K562 (cell line): ENCODE measurements at regions not wholly inside any gene's neighbourhood (a gene's known extent, or its start where the extent isn't known, plus 50 kb on each side); places are given as distances from the start of the nearest gene placed in this dataset.
A peak's percentile ranks its signal among the peaks of the same experiment; 100 is the strongest.

Experiments used
- ATAC-seq: fragments of 200-7000 bp; cut with Tn5 transposase; 3 replicates; pipeline ENCODE4 v1.9.1; 2020; ENCODE audit warnings: moderate library complexity
- BruUV-seq: library from RNA; stranded (reverse); fragments of 400-500 nt; replicated peaks from 2 replicates; lab custom pipeline; 2021; lab: Mats Ljungman, UMichigan
- CTCF ChIA-PET: fragments of 300-600 bp; formaldehyde crosslinking; extraction: SDS; loops from one replicate; lab custom pipeline; 2021; ENCODE audit warnings: low intra/inter-chr PET ratio; lab: Yijun Ruan, JAX
- POLR2A ChIA-PET: fragments of 300-600, 350-650 bp; sonication (Branson Sonifier 250); formaldehyde crosslinking; extraction: SDS; loops from one replicate; lab custom pipeline; 2021; ENCODE audit warnings: antibody characterized with exemption, inconsistent platforms; lab: Yijun Ruan, JAX
- DNase-seq, 4 experiments: peaks; one replicate each; pipeline versions ENCODE4 v3.0.0 to v3.0.0-alpha.2; 2011 to 2018; ENCODE audit warnings: low spot score in 3 of 4, mixed read lengths in 3 of 4; ENCODE audit errors: extremely low read depth in 1 of 4
- FAIRE-seq: peaks from 2 replicates; lab custom pipeline; 2011; peaks lifted over from hg19 to GRCh38; lab: Jason Lieb, UNC
- H2AFZ ChIP-seq: 2 replicates; pipeline ENCODE4 v1.6.0; 2011; ENCODE audit warnings: low read depth, low read length, control low read depth, inconsistent platforms
- H3K27ac ChIP-seq: fragments of 200-600 bp; 3 replicates; pipeline ENCODE4 v1.8.0; 2011; ENCODE audit warnings: low read depth, mild to moderate bottlenecking, control low read depth, inconsistent platforms, low read length, moderate library complexity, mixed read lengths; ENCODE audit errors: extremely low read depth
- H3K27me3 ChIP-seq, 2 experiments: fragments of 300-600 bp in 1 of 2; 2 replicates in 1 of 2; 3 replicates in 1 of 2; pipeline versions ENCODE4 v1.6.0 to v1.8.0; 2011; ENCODE audit warnings: inconsistent platforms in 2 of 2, low read length in 2 of 2, mild to moderate bottlenecking in 1 of 2, mixed read lengths in 1 of 2, moderate library complexity in 1 of 2; ENCODE audit not compliant: control insufficient read depth in 2 of 2, insufficient read depth in 2 of 2
- H3K36me3 ChIP-seq: fragments of 300-600 bp; 3 replicates; pipeline ENCODE4 v1.8.0; 2011; ENCODE audit warnings: mild to moderate bottlenecking, low read length, inconsistent platforms; ENCODE audit not compliant: control insufficient read depth, insufficient read depth
- H3K4me1 ChIP-seq, 2 experiments: fragments of 200-600 bp in 1 of 2; replicated peaks in 1 of 2; 2 replicates in 1 of 2; 3 replicates in 1 of 2; pipeline versions ENCODE4 v1.5.1 to v1.8.0; 2011; ENCODE audit warnings: inconsistent platforms in 2 of 2, low read length in 2 of 2, mild to moderate bottlenecking in 1 of 2, mixed read lengths in 1 of 2, moderate library complexity in 1 of 2; ENCODE audit not compliant: control insufficient read depth in 2 of 2, insufficient read depth in 2 of 2
- H3K4me2 ChIP-seq: 2 replicates; pipeline ENCODE4 v1.6.1; 2011; ENCODE audit warnings: low read length, control low read depth, inconsistent platforms, mixed read lengths; ENCODE audit not compliant: insufficient read depth
- H3K4me3 ChIP-seq: fragments of 200-600 bp; sonication (generic), shearing (Covaris generic); 2 replicates; pipeline ENCODE4 v1.5.1; 2016; ENCODE audit warnings: control low read depth, inconsistent platforms
- H3K79me2 ChIP-seq: fragments of 200-600 bp; 3 replicates; pipeline ENCODE4 v1.8.0; 2011; ENCODE audit warnings: low read length, inconsistent platforms; ENCODE audit not compliant: control insufficient read depth, insufficient read depth
- H3K9ac ChIP-seq, 2 experiments: 2 replicates each; pipeline versions ENCODE4 v1.6.0 to v1.6.1; 2011; ENCODE audit warnings: low read depth in 2 of 2, low read length in 2 of 2, control low read depth in 1 of 2, inconsistent platforms in 1 of 2, mild to moderate bottlenecking in 1 of 2, mixed read lengths in 1 of 2; ENCODE audit not compliant: insufficient read depth in 1 of 2
- H3K9me1 ChIP-seq: one replicate; pipeline ENCODE4 v1.6.0; 2011; ENCODE audit warnings: inconsistent platforms, mild to moderate bottlenecking, low read length, moderate library complexity; ENCODE audit not compliant: control insufficient read depth, insufficient read depth
- H3K9me3 ChIP-seq: replicated peaks from 2 replicates; pipeline ENCODE4 v1.5.1; 2011; ENCODE audit warnings: low read depth, low read length, inconsistent platforms; ENCODE audit not compliant: control insufficient read depth, insufficient read depth
- H4K20me1 ChIP-seq: replicated peaks from 2 replicates; pipeline ENCODE4 v1.6.1; 2011; ENCODE audit warnings: low read length, inconsistent platforms, mixed read lengths; ENCODE audit not compliant: control insufficient read depth, insufficient read depth
- BCL6 ChIP-seq: fragments of 250-450 bp; sonication (Bioruptor Pico); IDR thresholded peaks from 2 replicates; pipeline ENCODE4 v1.4.0; 2020
- BRF1 ChIP-seq: IDR thresholded peaks from 3 replicates; pipeline ENCODE4 v1.6.1; 2011; ENCODE audit warnings: borderline replicate concordance, mild to moderate bottlenecking; ENCODE audit not compliant: insufficient read length; ENCODE audit errors: extremely low read depth
- CBFA2T2 ChIP-seq: fragments of 450-650 bp; conservative IDR thresholded peaks from 2 replicates; pipeline ENCODE4 v1.6.1; 2017; ENCODE audit warnings: mild to moderate bottlenecking
- DIDO1 ChIP-seq: fragments of 450-650 bp; IDR thresholded peaks from 2 replicates; pipeline ENCODE4 v1.6.1; 2016; ENCODE audit warnings: low read depth, missing biosample characterization, missing genetic modification characterization
- EGR1 ChIP-seq: fragments of 450-650 bp; conservative IDR thresholded peaks from 2 replicates; pipeline ENCODE4 v1.6.1; 2017; ENCODE audit warnings: mild to moderate bottlenecking
- ETS2 ChIP-seq: IDR thresholded peaks from 2 replicates; pipeline ENCODE4 v1.6.1; 2016; ENCODE audit warnings: borderline replicate concordance, missing genetic modification characterization, mild to moderate bottlenecking, moderate library complexity, missing compliant biosample characterization; ENCODE audit not compliant: poor library complexity, severe bottlenecking
- FOXA1 ChIP-seq: fragments of 450-650 bp; IDR thresholded peaks from 2 replicates; pipeline ENCODE4 v1.6.1; 2016; ENCODE audit warnings: mild to moderate bottlenecking, borderline replicate concordance
- HEY1 ChIP-seq: fragments of 250-450 bp; sonication (Bioruptor Pico); IDR thresholded peaks from 2 replicates; pipeline ENCODE4 v1.5.0; 2020; ENCODE audit warnings: mild to moderate bottlenecking, moderate library complexity, borderline replicate concordance
- KLF1 ChIP-seq: fragments of 450-650 bp; IDR thresholded peaks from 2 replicates; pipeline ENCODE4 v1.6.1; 2016; ENCODE audit warnings: missing genetic modification characterization, missing compliant biosample characterization
- NR2C1 ChIP-seq, 2 experiments: fragments of 450-650 bp; IDR thresholded peaks; 2 replicates each; pipeline ENCODE4 v1.6.1; 2017; ENCODE audit warnings: mild to moderate bottlenecking in 2 of 2, antibody characterized with exemption in 1 of 2, inconsistent platforms in 1 of 2, missing compliant biosample characterization in 1 of 2, missing genetic modification characterization in 1 of 2
- NR4A1 ChIP-seq, 2 experiments: fragments of 250-450 bp in 1 of 2; fragments of 450-650 bp in 1 of 2; sonication (Bioruptor Pico) in 1 of 2; IDR thresholded peaks; 2 replicates each; pipeline versions ENCODE4 v1.4.0 to v1.6.1; 2016 to 2020; ENCODE audit warnings: mild to moderate bottlenecking in 2 of 2, missing compliant biosample characterization in 1 of 2, missing genetic modification characterization in 1 of 2, moderate library complexity in 1 of 2
- SP1 ChIP-seq: sonication (generic); formaldehyde crosslinking; IDR thresholded peaks from 2 replicates; pipeline ENCODE4 v1.8.1; 2022; ENCODE audit warnings: mild to moderate bottlenecking, missing genetic modification reagents
- TRIM28 ChIP-seq: fragments of 450-650 bp; IDR thresholded peaks from 2 replicates; pipeline ENCODE4 v1.6.1; 2017
- ZNF561 ChIP-seq: fragments of 450-650 bp; formaldehyde crosslinking; conservative IDR thresholded peaks from 2 replicates; pipeline ENCODE4 v1.4.0; 2020; ENCODE audit warnings: mild to moderate bottlenecking, moderate library complexity
- ZNF766 ChIP-seq: fragments of 200-800 bp; sonication (Bioruptor generic); conservative IDR thresholded peaks from 2 replicates; pipeline ENCODE4 v1.6.1; 2016; ENCODE audit warnings: missing genetic modification characterization, missing compliant biosample characterization
- WGBS: fragments of 100-300 bp; shearing (Covaris generic); methylation state at CpG from one replicate; pipeline ENCODE4 v1.1.6; 2016; ENCODE audit warnings: low coverage, mixed read lengths; ENCODE audit not compliant: insufficient coverage; ENCODE audit errors: missing lambda C conversion rate; 5-methylcytosine and 5-hydroxymethylcytosine counted together
- in situ Hi-C: fragments of 300-500 bp; cut with MboI; formaldehyde crosslinking; loops from 4 replicates; pipeline ENCODE4 v1.15.0; 2018; ENCODE audit warnings: inconsistent platforms, mixed read lengths
- intact Hi-C: fragments of 100-400 bp; cut with micrococcal nuclease; formaldehyde crosslinking; loops from 2 replicates; pipeline ENCODE4 v1.14.2; 2022
- TF ChIP-seq, protein P1 (sequence below): fragments of 450-650 bp; IDR thresholded peaks from 2 replicates; pipeline ENCODE4 v1.6.1; 2016; ENCODE audit warnings: antibody characterized with exemption
- TF ChIP-seq, protein P2 (sequence below): fragments of 450-650 bp; IDR thresholded peaks from 2 replicates; pipeline ENCODE4 v1.7.0; 2016; ENCODE audit warnings: borderline replicate concordance
- TF ChIP-seq, protein P3 (sequence below): fragments of 250-450 bp; sonication (Bioruptor Pico); IDR thresholded peaks from 2 replicates; pipeline ENCODE4 v1.5.1; 2021; ENCODE audit warnings: mild to moderate bottlenecking
- TF ChIP-seq, protein P4 (sequence below): fragments of 250-450 bp; sonication (Bioruptor Pico); IDR thresholded peaks from 2 replicates; pipeline ENCODE4 v1.8.0; 2021; ENCODE audit warnings: moderate library complexity, mild to moderate bottlenecking, inconsistent platforms

DNA sequence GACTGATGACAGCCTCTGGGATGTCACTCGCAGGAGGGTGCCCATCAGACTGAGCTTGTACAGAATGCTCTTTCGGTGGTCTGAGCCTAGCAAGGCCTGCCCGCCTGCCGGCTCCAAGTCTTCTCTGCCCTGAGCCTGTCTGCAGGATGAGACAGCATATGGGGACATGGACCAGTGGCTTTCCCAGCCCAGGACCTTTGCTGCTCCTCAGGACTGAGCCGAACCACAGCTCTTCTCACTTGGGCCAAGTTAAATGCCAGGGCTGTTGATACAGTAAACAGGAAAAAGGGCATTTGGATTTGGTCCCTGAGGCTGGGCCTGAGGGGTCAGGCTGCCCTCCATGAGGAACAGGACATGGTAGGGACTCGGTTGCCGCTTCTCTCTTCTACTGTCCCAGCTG is 64.3 kb upstream of the EPS8L3 start:
- FAIRE-seq = no peak
- POLR2A ChIA-PET = interaction anchor here (1.9 kb wide), 1 partner anchor 11 kb away, joined by 6 read pairs; no protein-coding TSS in a partner anchor

More for the DNA sequence above, 64.3 kb upstream of the EPS8L3 start:
- in situ Hi-C loops = no loop called here
- CTCF ChIA-PET = no interaction called here
- H3K4me2 ChIP-seq = no peak overlapping the region
- H3K36me3 ChIP-seq = no peaks in the 10 kb centered on the region
- no peaks in the 10 kb centered on the region for H3K79me2 ChIP-seq
- intact Hi-C loops = no loop called here
- no TSS peak for BruUV-seq
- peak overlapping the region; percentile 88; the same call in 1 of the 2 replicates for H2AFZ ChIP-seq
- H3K9ac ChIP-seq = no peak overlapping the region; a peak in 1 of 4 replicates
- H4K20me1 ChIP-seq = no peaks in the 10 kb centered on the region
- TF ChIP-seq CBFA2T2 = no peak
- TF ChIP-seq HEY1 = no peak
- TF ChIP-seq KLF1 (tag) = no peak
- TF ChIP-seq, protein P1, sequence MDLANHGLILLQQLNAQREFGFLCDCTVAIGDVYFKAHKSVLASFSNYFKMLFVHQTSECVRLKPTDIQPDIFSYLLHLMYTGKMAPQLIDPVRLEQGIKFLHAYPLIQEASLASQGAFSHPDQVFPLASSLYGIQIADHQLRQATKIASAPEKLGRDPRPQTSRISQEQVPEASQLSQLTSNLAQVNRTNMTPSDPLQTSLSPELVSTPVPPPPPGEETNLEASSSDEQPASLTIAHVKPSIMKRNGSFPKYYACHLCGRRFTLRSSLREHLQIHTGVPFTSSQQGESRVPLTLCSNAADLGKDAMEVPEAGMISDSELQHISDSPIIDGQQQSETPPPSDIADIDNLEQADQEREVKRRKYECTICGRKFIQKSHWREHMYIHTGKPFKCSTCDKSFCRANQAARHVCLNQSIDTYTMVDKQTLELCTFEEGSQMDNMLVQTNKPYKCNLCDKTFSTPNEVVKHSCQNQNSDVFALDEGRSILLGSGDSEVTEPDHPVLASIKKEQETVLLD = no peak
- TF ChIP-seq, protein P2, sequence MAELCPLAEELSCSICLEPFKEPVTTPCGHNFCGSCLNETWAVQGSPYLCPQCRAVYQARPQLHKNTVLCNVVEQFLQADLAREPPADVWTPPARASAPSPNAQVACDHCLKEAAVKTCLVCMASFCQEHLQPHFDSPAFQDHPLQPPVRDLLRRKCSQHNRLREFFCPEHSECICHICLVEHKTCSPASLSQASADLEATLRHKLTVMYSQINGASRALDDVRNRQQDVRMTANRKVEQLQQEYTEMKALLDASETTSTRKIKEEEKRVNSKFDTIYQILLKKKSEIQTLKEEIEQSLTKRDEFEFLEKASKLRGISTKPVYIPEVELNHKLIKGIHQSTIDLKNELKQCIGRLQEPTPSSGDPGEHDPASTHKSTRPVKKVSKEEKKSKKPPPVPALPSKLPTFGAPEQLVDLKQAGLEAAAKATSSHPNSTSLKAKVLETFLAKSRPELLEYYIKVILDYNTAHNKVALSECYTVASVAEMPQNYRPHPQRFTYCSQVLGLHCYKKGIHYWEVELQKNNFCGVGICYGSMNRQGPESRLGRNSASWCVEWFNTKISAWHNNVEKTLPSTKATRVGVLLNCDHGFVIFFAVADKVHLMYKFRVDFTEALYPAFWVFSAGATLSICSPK = no peak
- TF ChIP-seq FOXA1 = no peak
- TF ChIP-seq DIDO1 (tag) = no peak
- TF ChIP-seq NR2C1 (IDR thresholded peaks at IDR 0.05) = no peak
- TF ChIP-seq NR2C1 (tag; IDR thresholded peaks at IDR 0.05) = no peak
- no peak for TF ChIP-seq SP1 (CRISPR knock-in tag)
- TF ChIP-seq, protein P3, sequence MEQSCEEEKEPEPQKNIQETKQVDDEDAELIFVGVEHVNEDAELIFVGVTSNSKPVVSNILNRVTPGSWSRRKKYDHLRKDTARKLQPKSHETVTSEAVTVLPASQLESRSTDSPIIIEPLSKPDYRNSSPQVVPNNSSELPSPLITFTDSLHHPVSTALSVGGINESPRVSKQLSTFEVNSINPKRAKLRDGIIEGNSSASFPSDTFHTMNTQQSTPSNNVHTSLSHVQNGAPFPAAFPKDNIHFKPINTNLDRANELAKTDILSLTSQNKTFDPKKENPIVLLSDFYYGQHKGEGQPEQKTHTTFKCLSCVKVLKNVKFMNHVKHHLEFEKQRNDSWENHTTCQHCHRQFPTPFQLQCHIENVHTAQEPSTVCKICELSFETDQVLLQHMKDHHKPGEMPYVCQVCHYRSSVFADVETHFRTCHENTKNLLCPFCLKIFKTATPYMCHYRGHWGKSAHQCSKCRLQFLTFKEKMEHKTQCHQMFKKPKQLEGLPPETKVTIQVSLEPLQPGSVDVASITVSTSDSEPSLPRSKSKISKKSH (CRISPR knock-in tag) = no peak
- no peak for TF ChIP-seq BCL6
- TF ChIP-seq EGR1 = no peak
- TF ChIP-seq TRIM28 = no peak
- no peak for TF ChIP-seq ETS2 (tag)
- no peak for TF ChIP-seq ZNF766 (CRISPR knock-in tag)
- no peak for TF ChIP-seq ZNF561 (CRISPR knock-in tag)
- TF ChIP-seq, protein P4, sequence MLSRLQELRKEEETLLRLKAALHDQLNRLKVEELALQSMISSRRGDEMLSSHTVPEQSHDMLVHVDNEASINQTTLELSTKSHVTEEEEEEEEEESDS = no peak
- no peak for TF ChIP-seq NR4A1 (CRISPR knock-in tag; IDR thresholded peaks at IDR 0.05)
- TF ChIP-seq NR4A1 (tag; IDR thresholded peaks at IDR 0.05) = no peak
- no peak for TF ChIP-seq BRF1
- H3K4me1 ChIP-seq = peaks cover 25 to 36% of the 10 kb centered on the region in 2 experiments
- WGBS = 84% methylated on average over 7 of the region's 7 CpGs
- H3K4me3 ChIP-seq = no peak overlapping the region
- DNase-seq (peak in 1 of 4 experiments; percentile 2), ATAC-seq (no peak)
- H3K9me1 ChIP-seq = no peaks in the 10 kb centered on the region
- no peaks in the 10 kb centered on the region for H3K9me3 ChIP-seq
- H3K27me3 ChIP-seq = no peaks in the 10 kb centered on the region
- no peak overlapping the region for H3K27ac ChIP-seq
